Osteoblast (primary cell): ENCODE measurements at regions not wholly inside any gene's neighbourhood (a gene's known extent, or its start where the extent isn't known, plus 50 kb on each side); places are given as distances from the start of the nearest gene placed in this dataset.
"Not testable (repeated sequence)": the region's sequence is repeated elsewhere in the genome, so short reads cannot be mapped to it uniquely, and the experiment has no call there.

ENCODE experiments used
- DNase-seq: peaks from one replicate; pipeline ENCODE4 v3.0.0; 2011; ENCODE audit warnings: low spot score, mixed read lengths; ENCODE audit not compliant: insufficient read length; ENCODE audit errors: missing footprints
- H2AFZ ChIP-seq: 2 replicates; pipeline ENCODE4 v1.6.0; 2011; ENCODE audit warnings: mild to moderate bottlenecking, low read length
- H3K27ac ChIP-seq: 2 replicates; pipeline ENCODE4 v1.5.1; 2011; ENCODE audit warnings: mild to moderate bottlenecking, low read depth, low read length, moderate library complexity
- H3K27me3 ChIP-seq: 2 replicates; pipeline ENCODE4 v1.6.0; 2012; ENCODE audit warnings: mild to moderate bottlenecking, control low read depth, inconsistent platforms, low read length, moderate library complexity; ENCODE audit not compliant: insufficient read depth
- H3K36me3 ChIP-seq: 2 replicates; pipeline ENCODE4 v1.5.1; 2011; ENCODE audit warnings: mild to moderate bottlenecking, low read length, control low read depth, moderate library complexity; ENCODE audit not compliant: insufficient read depth
- H3K4me1 ChIP-seq: 2 replicates; pipeline ENCODE4 v1.5.1; 2011; ENCODE audit warnings: mild to moderate bottlenecking, low read length, control low read depth, moderate library complexity; ENCODE audit not compliant: insufficient read depth
- H3K4me2 ChIP-seq: 2 replicates; pipeline ENCODE4 v1.6.0; 2011; ENCODE audit warnings: mild to moderate bottlenecking, low read length; ENCODE audit not compliant: insufficient read depth
- H3K4me3 ChIP-seq: fragments of 200-600 bp; sonication (generic); 3 replicates; pipeline ENCODE4 v1.5.1; 2012; ENCODE audit warnings: mild to moderate bottlenecking, low read length, inconsistent platforms; ENCODE audit not compliant: insufficient read depth
- H3K79me2 ChIP-seq: 2 replicates; pipeline ENCODE4 v1.6.0; 2012; ENCODE audit warnings: mild to moderate bottlenecking, low read length, control low read depth, inconsistent platforms; ENCODE audit not compliant: insufficient read depth
- H3K9me3 ChIP-seq: 2 replicates; pipeline ENCODE4 v1.5.1; 2011; ENCODE audit warnings: low read depth, low read length, control low read depth
- H4K20me1 ChIP-seq: 2 replicates; pipeline ENCODE4 v1.6.0; 2012; ENCODE audit warnings: mild to moderate bottlenecking, low read length, control low read depth; ENCODE audit not compliant: insufficient read depth
- TF ChIP-seq, protein P1 (sequence below): IDR thresholded peaks from 2 replicates; pipeline ENCODE4 v1.5.1; 2011; ENCODE audit warnings: mild to moderate bottlenecking, low read depth, low read length, moderate library complexity; ENCODE audit errors: extremely low read depth

DNA sequence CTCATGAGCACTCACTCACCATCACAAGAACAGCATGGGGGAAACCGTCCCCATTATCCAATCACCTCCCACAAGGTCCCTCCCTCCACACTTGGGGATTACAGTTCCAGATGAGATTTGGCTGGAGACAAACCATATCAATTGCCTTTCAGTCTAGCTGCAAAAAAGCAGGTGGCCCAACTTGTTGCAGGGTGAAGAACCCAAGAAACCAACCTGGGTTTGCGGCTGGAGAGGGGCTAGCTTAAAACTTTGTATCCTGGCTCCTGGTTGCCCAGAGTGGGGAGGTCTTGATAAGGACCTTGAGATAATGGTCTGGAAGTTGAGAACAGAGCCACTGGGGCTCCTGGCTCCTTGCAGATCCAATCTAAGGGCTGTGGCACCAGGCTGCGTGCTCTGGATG is 122.8 kb upstream of the PCBD1 start:
- Histone ChIP-seq H3K36me3 (no peaks in the 10 kb centered on the region), H3K27ac (no peak overlapping the region), H3K4me2 (no peak overlapping the region), H3K4me1 (no peaks in the 10 kb centered on the region), H3K9me3 (no peaks in the 10 kb centered on the region), H2AFZ (no peak overlapping the region), H4K20me1 (no peaks in the 10 kb centered on the region), H3K27me3 (peaks cover 20% of the 10 kb centered on the region), H3K79me2 (no peaks in the 10 kb centered on the region), H3K4me3 (no peak overlapping the region)
- no peak for DNase-seq
- TF ChIP-seq, protein P1, sequence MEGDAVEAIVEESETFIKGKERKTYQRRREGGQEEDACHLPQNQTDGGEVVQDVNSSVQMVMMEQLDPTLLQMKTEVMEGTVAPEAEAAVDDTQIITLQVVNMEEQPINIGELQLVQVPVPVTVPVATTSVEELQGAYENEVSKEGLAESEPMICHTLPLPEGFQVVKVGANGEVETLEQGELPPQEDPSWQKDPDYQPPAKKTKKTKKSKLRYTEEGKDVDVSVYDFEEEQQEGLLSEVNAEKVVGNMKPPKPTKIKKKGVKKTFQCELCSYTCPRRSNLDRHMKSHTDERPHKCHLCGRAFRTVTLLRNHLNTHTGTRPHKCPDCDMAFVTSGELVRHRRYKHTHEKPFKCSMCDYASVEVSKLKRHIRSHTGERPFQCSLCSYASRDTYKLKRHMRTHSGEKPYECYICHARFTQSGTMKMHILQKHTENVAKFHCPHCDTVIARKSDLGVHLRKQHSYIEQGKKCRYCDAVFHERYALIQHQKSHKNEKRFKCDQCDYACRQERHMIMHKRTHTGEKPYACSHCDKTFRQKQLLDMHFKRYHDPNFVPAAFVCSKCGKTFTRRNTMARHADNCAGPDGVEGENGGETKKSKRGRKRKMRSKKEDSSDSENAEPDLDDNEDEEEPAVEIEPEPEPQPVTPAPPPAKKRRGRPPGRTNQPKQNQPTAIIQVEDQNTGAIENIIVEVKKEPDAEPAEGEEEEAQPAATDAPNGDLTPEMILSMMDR: no peak

DNA sequence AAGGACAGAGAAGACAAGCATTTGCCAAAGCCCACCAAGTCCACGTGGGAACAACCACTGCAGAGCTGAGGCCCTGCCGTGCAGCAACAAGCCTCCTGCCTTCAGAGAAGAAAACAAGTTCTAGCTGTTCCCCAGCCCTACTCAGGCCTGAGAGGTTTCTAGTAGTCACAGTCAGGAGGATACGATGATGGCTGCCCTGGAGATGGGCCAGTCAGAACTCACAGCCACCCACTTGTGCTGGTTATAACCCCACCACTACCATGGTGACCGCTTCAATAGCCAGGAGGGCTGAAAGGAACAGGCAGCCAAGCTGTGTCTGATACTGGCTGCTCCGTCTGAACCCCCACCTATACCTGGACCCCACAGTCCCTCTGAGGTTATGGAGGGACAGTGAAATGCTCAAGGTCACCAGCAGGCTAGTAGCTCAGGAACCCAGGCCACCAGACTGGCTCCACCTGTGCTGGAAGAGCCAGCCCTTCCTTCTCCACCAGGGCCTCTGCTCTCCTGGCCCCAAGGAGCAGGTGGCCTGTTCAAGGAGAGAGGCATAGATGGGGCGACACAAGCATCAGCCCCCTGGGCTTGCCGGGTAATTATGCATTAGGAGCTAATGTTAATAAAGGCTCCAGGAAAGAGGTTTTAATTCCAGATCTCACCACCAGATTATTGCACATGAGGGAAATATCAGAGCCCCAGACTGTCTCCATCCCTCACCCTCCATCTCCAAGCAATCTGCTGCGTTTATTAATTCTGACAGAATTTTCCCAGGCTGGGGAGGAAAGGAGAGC is 125.8 kb upstream of the PCBD1 start:
- Histone ChIP-seq H3K4me2 (no peak overlapping the region), H4K20me1 (no peaks in the 10 kb centered on the region), H3K27ac (no peak overlapping the region), H3K36me3 (no peaks in the 10 kb centered on the region), H3K4me3 (no peak overlapping the region), H2AFZ (no peak overlapping the region), H3K9me3 (no peaks in the 10 kb centered on the region), H3K4me1 (no peaks in the 10 kb centered on the region), H3K79me2 (no peaks in the 10 kb centered on the region), H3K27me3 (peaks cover 13% of the 10 kb centered on the region)
- no peak for DNase-seq
- TF ChIP-seq, protein P1: no peak

DNA sequence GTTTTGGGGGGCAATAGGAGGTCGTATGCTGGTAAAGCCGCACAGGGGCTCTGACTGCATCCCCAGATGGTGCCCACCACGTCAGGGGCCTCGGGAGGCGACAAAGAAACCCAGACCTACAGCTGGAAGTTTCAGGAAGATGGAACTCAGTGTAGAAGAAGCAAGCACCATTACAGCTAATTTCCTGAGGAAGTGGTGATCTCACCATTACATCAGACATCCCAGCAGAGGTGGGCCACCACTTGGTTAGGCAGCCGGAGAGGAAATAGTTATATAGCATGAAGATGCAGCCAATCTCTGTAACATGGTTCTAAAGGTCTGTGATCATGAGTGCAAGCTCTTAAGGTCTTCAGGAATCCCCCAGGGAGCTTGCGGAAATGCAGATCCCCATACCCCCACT is 127.3 kb upstream of the PCBD1 start:
- H3K27ac ChIP-seq: no peak overlapping the region
- H3K27me3 ChIP-seq: peaks cover 11% of the 10 kb centered on the region
- no peak overlapping the region for H2AFZ ChIP-seq
- H3K4me1 ChIP-seq: no peaks in the 10 kb centered on the region
- H4K20me1 ChIP-seq: no peaks in the 10 kb centered on the region
- no peaks in the 10 kb centered on the region for H3K36me3 ChIP-seq
- no peaks in the 10 kb centered on the region for H3K79me2 ChIP-seq
- H3K4me3 ChIP-seq: no peak overlapping the region
- TF ChIP-seq, protein P1: no peak
- no peaks in the 10 kb centered on the region for H3K9me3 ChIP-seq
- no peak for DNase-seq
- H3K4me2 ChIP-seq: no peak overlapping the region

DNA sequence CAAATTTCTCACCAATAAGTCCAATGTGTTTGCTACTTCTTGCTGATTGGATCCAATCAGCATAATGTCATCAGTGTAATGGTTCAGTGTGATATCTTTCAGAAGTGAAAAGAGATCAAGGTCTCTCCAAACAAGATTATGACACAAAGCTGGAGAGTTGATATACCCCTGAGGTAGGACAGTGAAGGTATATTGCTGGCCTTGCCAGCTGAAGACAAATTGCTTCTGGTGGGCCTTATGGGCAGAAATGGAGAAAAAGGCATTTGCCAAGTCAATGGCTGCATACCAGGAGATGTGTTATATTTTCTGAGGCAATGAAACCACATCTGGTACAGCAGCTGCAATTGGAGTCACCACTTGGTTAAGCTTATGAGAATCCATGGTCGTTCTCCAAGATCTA is 131.7 kb upstream of the PCBD1 start:
- H3K36me3 ChIP-seq, H3K4me1 ChIP-seq, H3K4me3 ChIP-seq, H4K20me1 ChIP-seq, H3K79me2 ChIP-seq, H3K9me3 ChIP-seq, DNase-seq, H2AFZ ChIP-seq, H3K4me2 ChIP-seq, H3K27me3 ChIP-seq, H3K27ac ChIP-seq: not testable (repeated sequence)
